HG02623 (cell line): ENCODE measurements at regions not wholly inside any gene's neighbourhood (a gene's known extent, or its start where the extent isn't known, plus 50 kb on each side); places are given as distances from the start of the nearest gene placed in this dataset.
"Not testable (repeated sequence)": the region's sequence is repeated elsewhere in the genome, so short reads cannot be mapped to it uniquely, and the experiment has no call there.

Experiments used
- ATAC-seq: cut with Tn5 transposase; IDR thresholded peaks from one replicate; pipeline ENCODE4 v1.9.1; 2021; ENCODE audit warnings: moderate library complexity; ENCODE audit not compliant: unreplicated experiment

GRCh38 chr2:121147766-121148165 lies 137.2 kb downstream of the TFCP2L1 start:
- ATAC-seq: no peak

- no peak for ATAC-seq
These were observed 136.5 kb downstream of the TFCP2L1 start for GRCh38 chr2:121148481-121148880.

- no peak for ATAC-seq
These were observed 135.6 kb downstream of the TFCP2L1 start for GRCh38 chr2:121149384-121149783.

- no peak for ATAC-seq
These were observed 134.9 kb downstream of the TFCP2L1 start for GRCh38 chr2:121150126-121150525.

GRCh38 chr2:121150713-121151112 lies 134.3 kb downstream of the TFCP2L1 start:
- ATAC-seq: no peak

GRCh38 chr2:121151311-121152109 lies 133.5 kb downstream of the TFCP2L1 start:
- no peak for ATAC-seq

- no peak for ATAC-seq
These were observed 132.1 kb downstream of the TFCP2L1 start for GRCh38 chr2:121152861-121153260.

GRCh38 chr2:121153516-121153915 lies 131.5 kb downstream of the TFCP2L1 start:
- ATAC-seq: no peak

- ATAC-seq: no peak
These were observed 129.4 kb downstream of the TFCP2L1 start for GRCh38 chr2:121155502-121156056.

- not testable (repeated sequence) for ATAC-seq
These were observed 127.5 kb downstream of the TFCP2L1 start for GRCh38 chr2:121157481-121157880.

- no peak for ATAC-seq
These were observed 125.5 kb downstream of the TFCP2L1 start for GRCh38 chr2:121159291-121160071.

- ATAC-seq: no peak
These were observed 124.6 kb downstream of the TFCP2L1 start for GRCh38 chr2:121160366-121160765.

GRCh38 chr2:121161272-121161671 lies 123.7 kb downstream of the TFCP2L1 start:
- no peak for ATAC-seq

GRCh38 chr2:121162893-121163292 lies 122.1 kb downstream of the TFCP2L1 start:
- ATAC-seq: no peak

GRCh38 chr2:121164042-121164441 lies 121.0 kb downstream of the TFCP2L1 start:
- ATAC-seq: no peak

GRCh38 chr2:121165038-121165542 lies 119.9 kb downstream of the TFCP2L1 start:
- no peak for ATAC-seq
